Endothelial cell of umbilical vein (primary cell): ENCODE measurements at regions not wholly inside any gene's neighbourhood (a gene's known extent, or its start where the extent isn't known, plus 50 kb on each side); places are given as distances from the start of the nearest gene placed in this dataset.

Experiments
- EZH2 ChIP-seq: IDR thresholded peaks from 2 replicates; pipeline ENCODE4 v1.6.1; 2012; ENCODE audit warnings: borderline replicate concordance, low read depth, mild to moderate bottlenecking, moderate library complexity, low read length, inconsistent platforms; ENCODE audit not compliant: severe bottlenecking
- FOS ChIP-seq: IDR thresholded peaks from 2 replicates; pipeline ENCODE4 v1.6.1; 2011; ENCODE audit warnings: mild to moderate bottlenecking, low read length, moderate library complexity, borderline replicate concordance; ENCODE audit not compliant: insufficient read depth
- POLR2A ChIP-seq: IDR thresholded peaks from 2 replicates; pipeline ENCODE4 v1.6.1; 2012; ENCODE audit warnings: low read depth, mild to moderate bottlenecking, control low read depth, low read length
- TF ChIP-seq, protein P1 (sequence below), 2 donors: IDR thresholded peaks; 1 replicate in 1 of 2; 2 replicates in 1 of 2; pipeline ENCODE4 v1.5.1; 2011; ENCODE audit warnings: low read length in 2 of 2, mild to moderate bottlenecking in 2 of 2, moderate library complexity in 2 of 2, control low read depth in 1 of 2, inconsistent platforms in 1 of 2, low read depth in 1 of 2; ENCODE audit not compliant: insufficient read depth in 1 of 2; ENCODE audit errors: extremely low read depth in 1 of 2

DNA sequence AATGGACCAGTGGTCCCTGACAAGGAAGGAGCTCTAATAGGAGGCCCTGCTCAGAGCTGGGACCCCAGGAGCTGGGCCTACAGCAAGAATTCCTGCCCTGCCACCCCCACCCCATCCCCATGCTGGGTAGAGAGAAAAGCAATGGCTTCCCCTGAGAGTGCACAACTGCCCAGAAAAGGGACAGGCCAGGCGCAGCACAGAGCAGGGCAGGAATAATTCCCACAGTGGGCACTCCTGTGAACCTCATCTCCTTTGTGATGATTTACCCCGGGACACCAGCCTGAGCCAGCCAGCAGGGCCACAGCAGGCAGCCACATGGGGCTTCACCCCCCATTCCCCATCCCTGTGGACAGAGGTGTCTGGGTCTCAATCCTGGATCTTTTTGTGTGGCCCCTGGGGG, 104.0 kb upstream of the IQSEC1 start:
- TF ChIP-seq, protein P1, sequence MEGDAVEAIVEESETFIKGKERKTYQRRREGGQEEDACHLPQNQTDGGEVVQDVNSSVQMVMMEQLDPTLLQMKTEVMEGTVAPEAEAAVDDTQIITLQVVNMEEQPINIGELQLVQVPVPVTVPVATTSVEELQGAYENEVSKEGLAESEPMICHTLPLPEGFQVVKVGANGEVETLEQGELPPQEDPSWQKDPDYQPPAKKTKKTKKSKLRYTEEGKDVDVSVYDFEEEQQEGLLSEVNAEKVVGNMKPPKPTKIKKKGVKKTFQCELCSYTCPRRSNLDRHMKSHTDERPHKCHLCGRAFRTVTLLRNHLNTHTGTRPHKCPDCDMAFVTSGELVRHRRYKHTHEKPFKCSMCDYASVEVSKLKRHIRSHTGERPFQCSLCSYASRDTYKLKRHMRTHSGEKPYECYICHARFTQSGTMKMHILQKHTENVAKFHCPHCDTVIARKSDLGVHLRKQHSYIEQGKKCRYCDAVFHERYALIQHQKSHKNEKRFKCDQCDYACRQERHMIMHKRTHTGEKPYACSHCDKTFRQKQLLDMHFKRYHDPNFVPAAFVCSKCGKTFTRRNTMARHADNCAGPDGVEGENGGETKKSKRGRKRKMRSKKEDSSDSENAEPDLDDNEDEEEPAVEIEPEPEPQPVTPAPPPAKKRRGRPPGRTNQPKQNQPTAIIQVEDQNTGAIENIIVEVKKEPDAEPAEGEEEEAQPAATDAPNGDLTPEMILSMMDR (IDR thresholded peaks at IDR 0.05; ENCODE audit: extremely low read depth in 1 of 2, insufficient read depth in 1 of 2, low read depth in 1 of 2, low read length in 2 of 2), result no peak
- TF ChIP-seq EZH2 (no peak), POLR2A (no peak), FOS (no peak)
